ENCODE measurements at regions not wholly inside any gene's neighbourhood (a gene's known extent, or its start where the extent isn't known, plus 50 kb on each side); places are given as distances from the start of the nearest gene placed in this dataset.

DNA sequence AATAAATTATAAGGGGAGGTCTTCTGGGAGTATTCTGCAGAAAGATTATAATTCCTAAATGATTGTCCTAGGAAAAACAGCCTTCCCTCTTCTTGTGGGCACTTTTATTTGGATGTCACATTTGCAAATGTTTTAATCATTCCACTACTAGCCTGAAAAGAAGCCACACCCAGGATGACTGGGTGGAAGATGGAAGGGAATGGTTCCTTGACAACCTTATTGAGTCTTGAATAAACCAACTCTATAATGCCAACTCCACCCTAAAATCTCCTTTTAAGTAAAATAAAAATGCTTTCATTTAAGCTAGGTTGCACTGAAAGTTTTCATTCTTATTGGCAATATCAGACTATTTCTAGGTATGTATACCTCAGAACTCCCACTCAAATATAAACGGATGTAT, 494.6 kb downstream of the RFC3 start:
- Histone ChIP-seq H4K8ac (replicated peaks; ENCODE audit: insufficient read length, low read depth, low read length) (no peak overlapping the region), H4K91ac (ENCODE audit: insufficient read length, low read depth, low read length) (no peak overlapping the region), H2AK5ac (ENCODE audit: insufficient read length, low read length) (no peak overlapping the region), H4K20me1 (ENCODE audit: control insufficient read depth, insufficient read depth, insufficient read length) (no peaks in the 10 kb centered on the region), H3K79me2 (ENCODE audit: insufficient read depth, low read length) (no peaks in the 10 kb centered on the region), H3K9me3 (ENCODE audit: control insufficient read depth, low read depth, low read length) (no peaks in the 10 kb centered on the region), H3K14ac (ENCODE audit: insufficient read depth, low read length) (no peak overlapping the region), H3K27ac (ENCODE audit: insufficient read length, low read depth, low read length) (no peak overlapping the region), H3K18ac (ENCODE audit: insufficient read length, low read depth, low read length) (no peak overlapping the region), H3K4me1 (ENCODE audit: insufficient read depth, low read length) (no peaks in the 10 kb centered on the region), H3K9ac (ENCODE audit: extremely low read depth, insufficient read length, low read length) (no peak overlapping the region), H4K5ac (ENCODE audit: insufficient read length, low read depth, low read length) (no peak overlapping the region), H2BK20ac (ENCODE audit: low read depth, low read length, poor library complexity, severe bottlenecking) (no peak overlapping the region), H3K56ac (ENCODE audit: insufficient read length, low read depth, low read length) (no peak overlapping the region), H2BK15ac (ENCODE audit: low read depth, low read length) (no peak overlapping the region), H3K4ac (ENCODE audit: low read depth, low read length) (no peak overlapping the region), H2BK12ac (ENCODE audit: insufficient read length, low read depth, low read length) (no peak overlapping the region), H3K4me2 (ENCODE audit: insufficient read depth, insufficient read length, low read length) (no peak overlapping the region), H2BK5ac (ENCODE audit: insufficient read length, low read length) (no peak overlapping the region), H3K23ac (ENCODE audit: insufficient read length, low read depth, low read length) (no peak overlapping the region), H3K79me1 (ENCODE audit: insufficient read depth, low read depth, low read length, poor library complexity, severe bottlenecking) (no peaks in the 10 kb centered on the region), H3T11ph (ENCODE audit: low read length) (no peak overlapping the region), H3K23me2 (ENCODE audit: insufficient read length, low read depth, low read length, poor library complexity, severe bottlenecking) (no peaks in the 10 kb centered on the region), H3K27me3 (ENCODE audit: insufficient read depth, low read length) (no peaks in the 10 kb centered on the region), H2AFZ (ENCODE audit: low read length) (no peak overlapping the region), H2BK120ac (ENCODE audit: low read depth, low read length, poor library complexity, severe bottlenecking) (no peak overlapping the region)
- no peak overlapping the region for H3K27ac Mint-ChIP-seq
- WGBS (ENCODE audit: extremely low coverage, insufficient read length, low lambda C conversion rate): no CpG with 5 or more reads among the region's 1 CpG
- H3K36me3 Mint-ChIP-seq (ENCODE audit: insufficient read depth in 1 of 3, low read depth in 3 of 3): no peaks in the 10 kb centered on the region; a peak in 1 of 7 replicates
- no peaks in the 10 kb centered on the region for H3K9me3 Mint-ChIP-seq
- H3K4me1 Mint-ChIP-seq: no peaks in the 10 kb centered on the region
- no peak overlapping the region for H3K4me3 Mint-ChIP-seq
- no peaks in the 10 kb centered on the region for H3K27me3 Mint-ChIP-seq (ENCODE audit: low read depth)
- TF ChIP-seq, protein P1, sequence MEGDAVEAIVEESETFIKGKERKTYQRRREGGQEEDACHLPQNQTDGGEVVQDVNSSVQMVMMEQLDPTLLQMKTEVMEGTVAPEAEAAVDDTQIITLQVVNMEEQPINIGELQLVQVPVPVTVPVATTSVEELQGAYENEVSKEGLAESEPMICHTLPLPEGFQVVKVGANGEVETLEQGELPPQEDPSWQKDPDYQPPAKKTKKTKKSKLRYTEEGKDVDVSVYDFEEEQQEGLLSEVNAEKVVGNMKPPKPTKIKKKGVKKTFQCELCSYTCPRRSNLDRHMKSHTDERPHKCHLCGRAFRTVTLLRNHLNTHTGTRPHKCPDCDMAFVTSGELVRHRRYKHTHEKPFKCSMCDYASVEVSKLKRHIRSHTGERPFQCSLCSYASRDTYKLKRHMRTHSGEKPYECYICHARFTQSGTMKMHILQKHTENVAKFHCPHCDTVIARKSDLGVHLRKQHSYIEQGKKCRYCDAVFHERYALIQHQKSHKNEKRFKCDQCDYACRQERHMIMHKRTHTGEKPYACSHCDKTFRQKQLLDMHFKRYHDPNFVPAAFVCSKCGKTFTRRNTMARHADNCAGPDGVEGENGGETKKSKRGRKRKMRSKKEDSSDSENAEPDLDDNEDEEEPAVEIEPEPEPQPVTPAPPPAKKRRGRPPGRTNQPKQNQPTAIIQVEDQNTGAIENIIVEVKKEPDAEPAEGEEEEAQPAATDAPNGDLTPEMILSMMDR (conservative IDR thresholded peaks at IDR 0.05): no peak
- no peak for DNase-seq

Measured in H9 (cell line).